Brain microvascular endothelial cell (primary cell): ENCODE measurements at regions not wholly inside any gene's neighbourhood (a gene's known extent, or its start where the extent isn't known, plus 50 kb on each side); places are given as distances from the start of the nearest gene placed in this dataset.
A peak's percentile ranks its signal among the peaks of the same experiment; 100 is the strongest.

ENCODE experiments used
- DNase-seq: peaks from one replicate; pipeline ENCODE4 v3.0.0-alpha.2; 2020
- H3K27ac ChIP-seq: fragments of 250-450 bp; sonication (Bioruptor Pico); 2 replicates; pipeline ENCODE4 v1.5.1; 2020; ENCODE audit warnings: mild to moderate bottlenecking, moderate library complexity
- H3K27me3 ChIP-seq: fragments of 250-450 bp; sonication (Bioruptor Pico); replicated peaks from 2 replicates; pipeline ENCODE4 v1.5.1; 2020; ENCODE audit warnings: mild to moderate bottlenecking
- H3K36me3 ChIP-seq: fragments of 250-450 bp; sonication (Bioruptor Pico); replicated peaks from 2 replicates; pipeline ENCODE4 v1.5.1; 2020; ENCODE audit warnings: mild to moderate bottlenecking
- H3K4me3 ChIP-seq: 2 replicates; pipeline ENCODE4 v1.5.1; 2011; ENCODE audit warnings: low read depth, mild to moderate bottlenecking, control low read depth, low read length, moderate library complexity
- CTCF ChIP-seq: IDR thresholded peaks from 2 replicates; pipeline ENCODE4 v1.5.1; 2011; ENCODE audit warnings: low read depth, mild to moderate bottlenecking, moderate library complexity, low read length, control low read depth, inconsistent platforms; ENCODE audit errors: missing control alignments
- in situ Hi-C: cut with HindIII; loops from 2 replicates; pipeline ENCODE4 v1.10.0; 2017; ENCODE audit warnings: low sequenced_read_pairs, low pct_ligation_motif_present

- H3K27ac ChIP-seq = no peak overlapping the region
- no peak overlapping the region for H3K4me3 ChIP-seq
- no peaks in the 10 kb centered on the region for H3K36me3 ChIP-seq
- TF ChIP-seq CTCF = no peak
- no peak for DNase-seq
- in situ Hi-C loops = no loop called here
- no peaks in the 10 kb centered on the region for H3K27me3 ChIP-seq
Measured at GRCh38 chr4:27701606-27702005, 841.0 kb downstream of the STIM2 start.

GRCh38 chr4:27702730-27703431, 842.2 kb downstream of the STIM2 start:
- no peak overlapping the region for H3K27ac ChIP-seq
- TF ChIP-seq CTCF = peak; percentile 63
- peak; percentile 20 for DNase-seq
- no peaks in the 10 kb centered on the region for H3K27me3 ChIP-seq
- H3K4me3 ChIP-seq = no peak overlapping the region
- in situ Hi-C loops = no loop called here
- H3K36me3 ChIP-seq = no peaks in the 10 kb centered on the region

DNA sequence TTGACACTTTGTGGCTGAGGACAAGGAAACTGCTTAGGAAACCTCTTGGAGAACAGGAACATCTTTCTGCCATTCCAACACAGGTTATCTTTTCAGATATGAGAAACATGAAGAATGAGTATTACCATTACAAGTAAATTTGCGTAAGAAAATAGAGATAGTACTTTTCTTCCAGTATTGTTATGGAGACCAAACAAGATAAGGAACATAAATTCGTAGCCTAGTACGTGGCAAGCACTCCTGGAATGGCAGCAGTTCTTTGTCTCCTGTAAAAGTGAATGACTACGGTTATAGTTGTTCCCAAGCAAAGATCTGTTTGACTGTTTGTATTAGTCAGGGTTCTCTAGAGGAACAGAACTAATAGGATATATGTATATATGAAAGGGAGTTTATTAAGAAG, 843.1 kb downstream of the STIM2 start:
- Histone ChIP-seq H3K27ac (no peak overlapping the region), H3K36me3 (no peaks in the 10 kb centered on the region), H3K4me3 (no peak overlapping the region), H3K27me3 (no peaks in the 10 kb centered on the region)
- in situ Hi-C loops = no loop called here
- DNase-seq = no peak
- no peak for TF ChIP-seq CTCF

DNA sequence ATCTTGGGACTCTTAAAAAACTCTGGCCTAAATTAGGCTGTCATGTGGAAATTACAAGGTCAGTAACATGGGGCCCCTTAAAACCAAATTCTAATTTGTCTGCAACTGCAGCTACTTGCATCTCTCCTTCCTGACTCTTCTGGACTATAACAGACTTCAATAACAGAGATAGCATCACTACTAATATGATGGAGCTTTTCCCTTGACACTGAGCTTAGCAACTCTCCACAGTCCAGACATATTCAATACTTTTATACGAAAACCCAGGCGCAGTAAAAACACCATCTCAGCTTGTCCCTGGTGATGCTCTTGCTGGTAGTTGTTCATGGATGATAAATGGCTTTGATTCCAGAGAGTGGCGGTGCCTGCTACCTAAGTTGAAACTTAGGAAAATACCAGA, 850.4 kb downstream of the STIM2 start:
- no peak for TF ChIP-seq CTCF
- DNase-seq = no peak
- in situ Hi-C loops = no loop called here
- H3K36me3 ChIP-seq = no peaks in the 10 kb centered on the region
- no peak overlapping the region for H3K27ac ChIP-seq
- H3K4me3 ChIP-seq = no peak overlapping the region
- H3K27me3 ChIP-seq = no peaks in the 10 kb centered on the region

DNA sequence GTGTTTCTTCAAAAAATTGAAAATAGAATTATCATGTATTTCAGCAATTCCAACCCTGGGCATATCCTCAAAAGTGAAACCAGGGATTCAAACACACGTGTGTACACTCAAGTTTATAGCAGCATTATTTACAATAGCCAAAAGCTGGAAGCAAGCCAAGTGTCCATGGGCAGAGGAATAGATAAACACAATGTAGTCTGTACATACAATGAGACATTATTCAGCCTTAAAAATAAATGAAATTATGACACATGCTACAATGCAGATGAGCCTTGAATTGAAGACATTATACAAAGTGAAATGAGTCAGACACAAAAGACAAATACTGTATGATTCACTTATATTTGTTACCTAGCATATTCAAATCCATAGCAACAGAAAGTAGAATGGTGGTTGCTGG, 853.4 kb downstream of the STIM2 start:
- Histone ChIP-seq H3K36me3 (no peaks in the 10 kb centered on the region), H3K27ac (no peak overlapping the region), H3K27me3 (no peaks in the 10 kb centered on the region), H3K4me3 (no peak overlapping the region)
- no peak for TF ChIP-seq CTCF
- in situ Hi-C loops = no loop called here
- no peak for DNase-seq
